Cardiac septum (tissue), 1 donor: ENCODE measurements at regions not wholly inside any gene's neighbourhood (a gene's known extent, or its start where the extent isn't known, plus 50 kb on each side); places are given as distances from the start of the nearest gene placed in this dataset.

ENCODE experiments used
- DNase-seq: peaks from one replicate; pipeline ENCODE4 v3.0.0-alpha.2; 2020; ENCODE audit warnings: low spot score
- intact Hi-C: fragments of 100-400 bp; cut with DNase I; formaldehyde crosslinking; loops from one replicate; pipeline ENCODE4 v1.14.0; 2022
- donor health status: DM: no; HTN: no; CAD: no.

DNA sequence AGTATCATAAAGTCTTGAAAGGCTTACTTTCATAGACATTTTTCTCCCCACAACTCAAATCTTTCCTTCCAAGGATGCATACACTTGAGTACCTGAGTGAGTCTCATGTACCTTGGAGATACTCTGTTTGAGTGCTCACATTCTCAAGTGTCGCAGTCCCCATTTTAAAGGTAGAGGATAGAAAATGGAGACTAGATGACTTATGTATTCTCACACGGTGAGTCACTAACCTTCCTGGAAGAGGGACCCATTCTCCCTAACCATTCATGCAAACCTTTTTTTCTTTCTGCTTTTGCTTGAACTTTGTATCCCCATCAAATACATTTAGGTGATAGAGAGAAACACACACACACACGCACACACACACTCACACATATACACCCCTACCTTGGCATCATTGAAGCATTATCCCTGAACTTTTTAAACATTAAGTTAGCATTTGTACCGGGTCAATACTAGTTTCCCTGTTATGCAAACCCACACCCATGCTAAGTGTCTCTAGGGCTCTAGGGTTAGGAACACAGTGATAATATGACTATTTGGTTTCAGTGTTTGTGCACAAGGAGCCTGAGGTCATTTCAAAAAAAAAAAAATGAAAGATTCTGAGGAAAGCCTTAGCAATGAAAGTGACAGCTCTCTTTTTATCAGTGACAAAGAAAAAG is 236.2 kb downstream of the IKZF2 start:
- intact Hi-C loops = no loop called here

DNA sequence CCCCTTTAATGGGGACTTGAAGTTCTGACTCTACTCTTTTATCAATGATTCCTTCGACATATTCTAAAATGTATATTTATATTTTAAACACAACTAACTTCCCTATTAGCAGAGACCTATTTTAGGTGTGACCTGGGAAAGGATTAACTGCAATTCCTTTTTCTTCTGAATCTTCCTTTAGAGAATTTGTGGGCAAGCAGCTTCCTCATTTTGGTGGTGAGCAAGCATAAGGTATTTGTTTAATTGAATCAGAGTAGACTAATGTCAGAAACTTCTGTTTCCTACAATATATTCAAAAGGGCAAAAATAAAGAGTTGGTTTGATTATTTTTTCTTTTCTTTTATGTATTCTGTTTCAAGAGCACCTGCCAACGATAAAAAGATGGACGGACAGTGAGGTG is 237.0 kb downstream of the IKZF2 start:
- intact Hi-C loops = no loop called here
- no peak for DNase-seq

More for the DNA sequence above, 236.2 kb downstream of the IKZF2 start:
- no peak for DNase-seq

DNA sequence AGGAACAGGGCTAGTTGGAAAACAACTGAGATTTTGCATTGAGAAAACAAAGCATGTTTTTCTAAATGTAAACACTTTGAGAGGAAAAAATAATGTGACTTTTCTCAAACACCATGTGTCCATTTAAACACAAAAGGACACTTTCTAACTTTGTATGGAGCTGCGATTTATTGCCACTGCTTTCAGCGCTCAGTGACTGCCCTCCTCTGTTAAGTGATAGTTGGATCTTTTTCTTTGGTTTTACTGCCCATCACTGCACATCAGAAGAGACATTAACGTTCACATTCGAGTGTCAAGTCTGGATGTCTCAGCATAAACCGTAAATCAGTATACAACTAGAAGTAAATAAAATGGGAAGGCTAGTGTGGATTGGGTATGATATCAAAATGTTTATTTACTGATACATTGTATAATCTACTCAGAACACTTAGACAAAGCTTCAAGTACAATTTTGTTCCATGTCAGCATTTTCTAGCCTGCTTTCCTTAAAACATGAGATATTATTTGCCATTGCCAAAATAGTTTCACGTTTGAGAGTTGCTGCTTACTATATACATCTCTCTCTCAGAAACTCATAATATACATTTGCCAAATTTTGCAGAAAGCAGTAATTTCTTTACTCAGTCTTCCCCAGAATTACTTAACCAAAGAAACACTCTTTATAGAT is 237.6 kb downstream of the IKZF2 start:
- intact Hi-C loops = no loop called here
- DNase-seq = no peak

DNA sequence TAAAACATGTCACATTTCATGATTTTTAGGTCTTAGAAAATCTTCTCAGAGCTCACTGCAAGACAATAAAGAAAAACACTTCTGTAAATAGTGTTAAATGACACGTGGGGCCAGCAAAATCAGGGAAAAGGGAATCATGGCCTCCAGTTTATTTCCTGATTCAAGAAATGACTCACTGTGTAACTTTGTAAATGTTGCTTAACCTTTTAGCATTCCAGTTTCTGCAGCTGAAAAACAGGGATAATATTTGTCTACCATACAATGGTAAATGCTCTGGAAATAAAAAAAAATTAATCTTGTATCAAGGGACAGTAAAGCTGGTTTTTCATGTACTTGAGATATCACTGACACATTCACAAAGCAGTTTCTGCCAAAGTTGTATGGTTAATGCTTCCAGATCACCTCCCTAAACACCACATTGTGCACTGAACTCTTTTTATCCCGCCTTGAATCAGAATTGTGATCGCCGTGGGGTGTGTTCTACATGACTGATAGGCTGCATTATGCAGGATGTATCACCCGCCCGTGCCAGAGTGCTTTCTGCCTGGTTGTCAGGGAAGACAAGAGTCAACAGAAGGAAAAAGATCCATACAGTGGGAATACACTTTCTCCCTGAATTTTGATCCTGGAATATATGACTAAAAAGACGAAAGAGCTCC is 238.8 kb downstream of the IKZF2 start:
- intact Hi-C loops = no loop called here
- no peak for DNase-seq

DNA sequence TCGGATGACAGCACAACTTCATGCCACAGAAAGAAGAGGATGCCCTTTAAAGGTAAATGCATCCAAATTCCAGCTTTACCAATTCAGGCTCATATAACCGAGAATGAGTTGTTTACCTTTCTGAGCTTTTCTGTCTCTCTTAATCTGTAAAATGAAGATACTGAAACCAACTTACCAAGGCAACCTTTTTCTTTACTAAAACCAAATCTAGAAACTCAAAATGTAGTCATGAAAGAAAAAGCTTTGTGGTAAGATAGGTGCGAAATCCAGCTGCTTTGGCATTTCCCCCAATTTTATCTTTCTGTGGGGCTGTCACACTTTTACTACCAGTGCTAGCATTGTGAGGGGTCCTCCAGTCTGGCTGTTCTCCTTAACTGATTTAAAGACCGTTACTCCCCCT is 240.4 kb downstream of the IKZF2 start:
- DNase-seq = no peak
- intact Hi-C loops = no loop called here

DNA sequence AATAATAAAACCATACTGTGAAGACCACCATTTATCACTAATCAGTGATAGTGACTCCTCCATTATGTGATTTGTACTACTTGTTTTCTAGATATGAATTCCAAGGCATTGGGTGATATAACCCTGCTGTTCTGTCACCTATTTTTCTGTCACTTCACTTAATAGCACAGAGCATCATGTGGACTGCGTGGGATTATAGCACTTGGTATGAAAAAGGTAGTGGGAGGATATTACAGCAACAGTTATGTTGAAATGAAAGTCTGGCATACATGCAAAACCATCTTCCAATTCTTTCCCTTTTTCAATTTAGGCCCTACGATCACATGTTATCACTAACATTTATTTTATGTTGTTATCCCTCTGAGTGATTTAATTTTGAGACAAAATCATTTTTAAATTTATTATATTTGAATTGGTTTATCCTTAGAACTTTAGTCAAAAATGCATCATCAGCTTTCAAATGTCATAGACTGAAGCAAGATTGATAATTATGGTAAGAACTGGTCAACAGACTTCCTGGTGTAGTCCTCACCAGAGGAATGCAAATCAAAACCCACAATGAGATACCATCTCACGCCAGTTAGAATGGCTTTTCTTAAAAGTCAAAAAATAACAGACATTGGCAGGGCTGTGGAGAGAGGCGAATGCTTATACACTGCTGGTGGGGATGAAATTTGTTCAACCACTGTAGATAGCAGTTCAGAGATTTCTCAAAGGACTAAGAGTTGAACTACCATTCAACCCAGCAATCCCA is 242.6 kb downstream of the IKZF2 start:
- DNase-seq = no peak
- intact Hi-C loops = no loop called here

DNA sequence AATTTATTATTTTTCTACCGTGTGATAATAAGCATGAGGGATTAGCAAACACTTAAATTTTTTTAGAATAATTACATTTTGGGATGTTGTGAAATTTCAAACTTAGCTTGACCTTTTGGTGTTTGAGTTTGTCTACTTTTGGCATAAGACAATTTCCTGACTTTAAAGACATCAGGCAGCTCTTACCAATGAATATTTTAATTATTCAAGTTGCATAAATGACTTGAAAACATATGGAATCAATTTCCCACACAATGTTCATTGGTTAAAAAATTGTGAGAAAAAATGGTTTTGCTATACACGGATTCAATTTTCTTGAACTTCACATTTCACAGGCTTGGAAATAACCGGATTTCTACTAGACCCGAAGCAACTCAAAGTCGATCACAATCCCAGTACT is 243.4 kb downstream of the IKZF2 start:
- no peak for DNase-seq
- intact Hi-C loops = no loop called here

DNA sequence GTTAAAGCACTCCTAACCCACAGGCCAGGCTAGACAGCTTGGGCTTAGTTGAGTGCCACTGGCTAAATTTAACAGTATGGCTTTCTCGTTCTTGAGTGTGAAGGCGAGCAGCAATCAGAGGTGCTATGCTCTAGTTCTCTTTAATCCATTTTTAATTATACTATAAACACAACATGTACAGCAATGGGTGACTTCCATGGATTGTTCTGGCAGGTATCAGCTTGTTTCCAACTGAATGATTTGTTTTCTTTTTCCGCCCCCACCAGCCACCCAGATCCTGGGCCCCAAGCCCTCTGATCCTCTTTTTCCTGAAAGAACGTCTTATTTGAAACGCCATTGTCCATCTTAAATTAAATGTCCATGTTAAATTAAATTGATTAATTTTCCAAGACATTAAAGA is 244.8 kb downstream of the IKZF2 start:
- DNase-seq = no peak
- intact Hi-C loops = no loop called here

DNA sequence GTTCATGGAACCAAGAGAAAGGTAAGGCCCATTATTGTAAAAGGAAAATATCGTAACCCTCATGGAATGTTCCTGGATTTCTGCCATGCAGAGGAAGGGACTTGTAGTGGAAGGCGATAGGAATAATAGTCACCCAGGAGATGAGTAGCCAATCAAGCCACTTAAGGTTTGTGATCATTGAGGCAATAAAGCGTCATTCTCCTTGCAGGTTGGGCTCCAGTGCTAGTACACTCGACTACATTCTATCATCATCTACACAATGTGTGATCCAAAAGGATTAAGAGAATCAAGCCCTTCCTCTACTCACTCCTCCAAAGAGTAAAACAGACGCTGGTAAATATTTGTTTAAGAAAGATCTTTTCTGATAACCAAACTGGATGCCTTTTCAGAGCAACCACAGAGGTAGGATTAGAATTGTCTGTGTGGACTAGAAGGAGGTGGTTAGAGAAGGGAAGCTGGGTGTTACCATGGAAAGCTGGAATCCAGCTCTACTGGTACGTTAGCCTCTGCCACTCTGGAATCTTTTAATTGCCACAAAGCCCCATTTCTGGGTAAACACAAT is 245.7 kb downstream of the IKZF2 start:
- intact Hi-C loops = no loop called here
- no peak for DNase-seq

DNA sequence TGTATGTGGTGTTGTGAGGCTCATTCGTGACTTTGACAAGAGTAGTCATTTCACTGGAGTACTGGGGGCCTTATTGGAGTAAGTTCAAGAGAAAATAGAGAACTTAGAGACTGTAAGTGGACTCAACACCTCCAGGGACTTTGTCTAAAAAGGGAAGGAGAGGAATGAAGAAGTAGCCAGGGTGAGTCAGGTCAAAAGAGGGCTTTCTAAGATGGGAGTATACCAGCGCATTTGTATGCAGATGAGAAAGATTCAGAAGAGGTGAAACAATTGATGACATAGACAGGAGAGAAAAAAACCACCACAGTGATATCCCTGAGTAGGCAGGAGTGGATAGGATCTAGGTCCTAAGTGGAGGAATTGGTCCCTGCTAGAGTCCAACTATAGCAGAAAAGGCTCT is 246.8 kb downstream of the IKZF2 start:
- intact Hi-C loops = no loop called here
- DNase-seq = no peak

DNA sequence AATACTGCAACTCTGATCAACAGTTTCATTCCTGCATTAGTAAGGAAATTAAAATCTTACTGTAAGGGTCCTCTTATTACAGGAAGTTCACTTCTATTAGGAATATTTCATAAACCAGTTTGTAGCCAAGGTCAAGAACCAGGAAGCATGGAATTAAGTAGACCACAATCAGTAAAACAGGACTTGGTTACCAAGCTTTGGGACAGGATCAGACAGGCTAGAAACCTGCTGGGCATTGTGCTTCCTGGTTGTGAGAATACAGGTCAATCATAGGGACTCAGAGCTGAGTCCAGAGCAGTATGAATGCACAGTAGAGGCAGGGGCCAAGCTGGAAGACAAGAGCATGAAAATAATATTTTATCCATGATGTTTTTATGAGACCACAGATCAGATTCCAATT is 248.0 kb downstream of the IKZF2 start:
- intact Hi-C loops = no loop called here
- DNase-seq = no peak

DNA sequence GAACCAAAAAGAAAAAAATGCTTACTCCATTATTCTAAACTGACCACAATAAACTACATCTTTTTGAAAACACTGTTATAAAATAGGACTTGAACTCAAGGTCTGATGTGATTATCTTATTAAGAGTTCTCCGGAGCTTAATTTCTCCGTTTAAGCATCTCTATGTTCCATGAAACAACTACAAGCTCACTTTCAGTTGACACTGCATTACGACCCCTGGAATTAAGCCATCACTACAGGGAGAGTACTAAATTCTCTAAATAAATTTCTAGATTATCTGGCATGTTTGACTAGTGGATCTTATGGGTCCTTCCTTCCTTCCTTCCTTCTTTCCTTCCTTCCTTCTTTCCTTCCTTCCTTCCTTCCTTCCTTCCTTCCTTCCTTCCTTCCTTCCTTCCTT is 249.0 kb downstream of the IKZF2 start:
- DNase-seq = no peak
- intact Hi-C loops = no loop called here

DNA sequence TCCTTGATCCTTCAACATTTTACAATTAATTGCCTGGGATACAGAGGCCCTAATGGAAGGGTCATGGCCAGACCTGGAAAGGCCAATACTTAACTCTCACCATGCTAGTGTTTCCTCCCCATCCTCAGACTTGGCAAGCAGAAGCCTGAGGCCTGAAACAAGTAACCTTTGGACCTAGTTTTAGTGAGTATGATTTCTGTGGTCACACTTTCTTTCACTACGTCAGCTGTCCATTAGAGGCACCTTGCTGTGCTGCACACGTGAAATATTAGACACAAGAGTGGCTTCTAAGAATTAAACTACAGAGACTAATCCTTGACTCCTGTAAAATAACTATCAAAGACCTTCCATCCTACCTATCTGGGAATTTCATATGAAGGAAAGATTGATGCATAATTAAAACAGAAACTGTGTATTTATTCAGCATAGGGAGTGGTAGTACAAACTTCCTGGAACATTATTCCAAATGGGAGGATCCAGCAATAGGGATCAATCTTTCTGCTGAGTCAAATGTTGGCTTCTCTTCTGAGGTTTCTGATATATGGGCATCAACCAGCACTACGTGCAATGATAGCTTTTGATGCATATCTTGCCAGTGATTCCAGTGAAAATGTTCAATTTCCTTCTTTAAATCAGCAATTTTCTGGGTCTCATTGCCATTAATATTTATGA is 249.7 kb downstream of the IKZF2 start:
- intact Hi-C loops = no loop called here
- no peak for DNase-seq

DNA sequence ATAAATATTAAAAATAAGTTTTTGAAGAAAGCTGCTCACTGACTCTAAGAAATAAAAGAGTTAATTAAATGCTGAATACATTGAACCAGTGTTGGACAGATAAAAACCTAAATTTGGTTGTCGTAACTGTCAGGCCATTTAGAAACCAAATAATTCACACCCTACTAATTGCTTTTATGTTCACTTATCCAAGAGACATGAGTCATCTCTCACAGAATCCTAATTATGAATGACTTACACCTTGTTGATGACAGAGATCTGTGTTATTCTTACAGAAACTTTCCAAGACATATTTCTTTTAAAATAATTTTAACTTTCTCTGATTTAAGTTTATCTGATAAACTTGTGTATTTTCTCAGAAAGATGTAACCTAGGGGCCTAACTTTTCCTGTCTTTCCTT is 250.7 kb downstream of the IKZF2 start:
- intact Hi-C loops = no loop called here
- no peak for DNase-seq

DNA sequence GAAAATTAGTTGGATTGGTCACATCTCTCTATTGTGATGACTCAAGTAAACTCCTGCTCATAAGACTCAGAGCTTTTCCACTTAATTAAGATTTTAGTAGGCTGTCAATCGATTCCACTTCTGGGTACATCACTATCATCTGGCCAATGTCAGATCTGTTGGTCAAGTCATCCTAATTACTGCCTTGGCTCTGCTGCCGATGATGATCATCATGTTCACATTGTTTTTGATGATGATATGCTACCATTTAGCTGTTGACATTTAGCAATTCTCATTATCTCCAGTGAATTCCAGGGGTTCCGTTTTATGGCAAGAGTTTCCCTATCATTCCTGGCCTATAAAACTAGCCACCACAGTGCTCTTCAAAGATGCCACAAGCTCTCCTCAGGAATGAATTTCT is 253.4 kb downstream of the IKZF2 start:
- intact Hi-C loops = no loop called here
- no peak for DNase-seq

DNA sequence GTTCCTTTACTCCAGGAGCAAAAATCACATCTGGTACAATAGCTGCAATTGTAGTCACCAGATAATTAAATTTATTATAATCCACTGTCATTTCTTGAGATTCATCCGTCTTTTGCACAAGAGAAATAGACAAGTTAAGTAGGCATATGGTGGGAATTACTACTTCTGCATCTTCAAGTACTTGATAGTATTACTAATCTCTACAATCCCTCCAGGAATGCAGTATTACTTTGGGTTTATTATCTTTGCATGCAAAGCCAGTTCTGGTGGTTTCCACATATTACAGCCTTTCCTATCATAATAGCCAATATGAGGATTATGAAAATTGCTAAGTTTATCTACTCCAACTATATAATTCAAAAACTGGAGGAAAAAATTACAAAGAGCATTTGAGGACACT is 254.1 kb downstream of the IKZF2 start:
- intact Hi-C loops = no loop called here
- DNase-seq = no peak

DNA sequence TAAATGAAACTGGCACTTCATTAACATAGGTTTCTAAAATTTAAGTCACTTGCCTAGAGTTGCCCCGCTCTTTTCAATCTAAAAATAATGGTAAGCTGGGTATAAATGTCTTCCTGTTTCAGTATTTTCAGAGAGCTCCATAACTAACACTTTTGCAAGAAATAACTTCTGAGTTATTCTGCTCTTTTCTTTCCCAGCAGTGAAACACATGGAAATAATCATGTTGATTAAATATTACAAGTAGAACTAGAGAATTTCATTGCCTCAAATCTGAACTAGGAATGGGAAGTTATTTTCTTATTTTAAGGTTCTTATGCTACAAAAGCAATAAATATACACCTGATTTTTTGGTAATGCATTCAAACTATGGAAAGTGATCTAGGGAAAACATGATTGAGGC is 257.4 kb downstream of the IKZF2 start:
- intact Hi-C loops = no loop called here
- no peak for DNase-seq

DNA sequence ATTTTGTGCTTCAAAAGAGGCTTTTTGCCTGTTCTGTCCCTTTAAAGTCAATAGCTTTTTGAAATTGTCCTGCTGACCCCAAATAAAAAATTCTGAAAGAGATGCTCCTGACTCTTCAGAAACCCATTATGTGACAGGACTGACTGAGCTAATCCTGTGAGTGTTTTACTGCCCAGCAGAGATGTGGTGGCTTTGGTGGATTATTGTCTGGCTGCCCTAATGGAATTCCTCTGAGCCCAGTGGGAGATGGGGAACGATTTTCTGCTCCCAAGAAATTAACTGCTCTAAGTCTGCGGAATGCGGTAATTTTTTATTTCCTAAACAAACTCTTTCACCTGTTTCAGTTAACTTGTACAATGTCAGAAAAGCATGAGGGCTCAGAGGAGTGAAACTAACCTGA is 258.2 kb downstream of the IKZF2 start:
- intact Hi-C loops = no loop called here
- no peak for DNase-seq

DNA sequence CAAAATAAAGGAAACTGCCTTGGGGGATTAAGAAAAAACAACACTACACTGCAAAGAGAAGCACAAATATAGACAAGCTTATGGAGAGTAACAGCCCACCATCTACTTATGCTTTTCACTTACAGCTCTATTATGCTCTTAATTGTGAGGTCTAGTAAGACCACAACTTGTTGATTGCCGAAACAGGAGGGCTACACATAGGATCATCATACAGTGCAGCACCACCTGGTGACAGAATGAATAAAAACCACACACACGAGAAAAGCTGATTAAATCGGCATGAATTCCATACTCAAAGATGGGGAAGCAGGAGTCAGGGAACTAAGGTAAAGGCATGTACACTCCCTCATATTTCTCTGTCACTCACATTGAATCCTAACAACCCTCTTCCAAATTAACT is 259.2 kb downstream of the IKZF2 start:
- intact Hi-C loops = no loop called here

DNA sequence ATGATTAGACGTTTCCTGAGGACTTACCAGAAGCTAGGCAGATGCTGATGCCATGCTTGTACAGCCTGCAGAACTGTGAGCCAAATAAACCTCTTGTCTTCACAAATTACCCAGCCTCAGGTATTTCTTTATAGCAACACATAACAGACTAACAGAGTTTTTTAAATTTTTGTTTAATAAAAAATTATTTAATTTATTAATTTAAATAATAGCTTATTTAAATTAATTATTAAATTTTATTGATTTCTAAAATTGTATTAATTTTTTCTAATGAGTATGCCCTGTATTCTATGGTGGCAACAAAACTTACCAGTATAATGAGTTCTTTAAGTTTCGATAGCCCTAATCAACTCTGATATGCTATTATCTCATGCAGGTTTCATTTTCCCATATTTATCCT is 259.8 kb downstream of the IKZF2 start:
- intact Hi-C loops = loop anchor here (2.0 kb wide), 1 partner anchor 115 kb away; no protein-coding TSS in a partner anchor

More for the DNA sequence above, 259.2 kb downstream of the IKZF2 start:
- no peak for DNase-seq

More for the DNA sequence above, 259.8 kb downstream of the IKZF2 start:
- DNase-seq = no peak
